GM19463 (cell line): ENCODE measurements at regions not wholly inside any gene's neighbourhood (a gene's known extent, or its start where the extent isn't known, plus 50 kb on each side); places are given as distances from the start of the nearest gene placed in this dataset.

Experiments used
- ATAC-seq: cut with Tn5 transposase; IDR thresholded peaks from one replicate; pipeline ENCODE4 v1.9.1; 2021; ENCODE audit warnings: mild to moderate bottlenecking, moderate library complexity; ENCODE audit not compliant: unreplicated experiment

DNA sequence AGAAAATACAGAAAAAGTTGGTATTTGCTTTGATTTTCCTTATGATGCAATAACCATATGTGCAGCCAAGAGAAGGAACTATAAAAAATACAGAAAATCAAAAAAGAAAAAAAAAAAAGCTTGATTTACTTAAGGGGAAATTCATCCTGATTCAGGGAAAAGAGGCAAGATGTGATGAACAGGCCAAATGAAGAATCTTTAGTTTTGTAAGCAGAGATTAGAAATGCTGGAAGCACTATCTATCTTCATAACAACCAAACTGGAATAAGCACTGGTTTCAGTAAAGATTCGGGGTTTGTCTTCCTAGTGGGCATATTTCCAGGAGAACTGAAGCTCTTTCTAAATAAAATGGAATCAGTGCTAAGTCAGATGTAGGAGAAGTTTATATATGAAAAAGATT is 82.9 kb upstream of the KCNIP4 start:
- no peak for ATAC-seq

DNA sequence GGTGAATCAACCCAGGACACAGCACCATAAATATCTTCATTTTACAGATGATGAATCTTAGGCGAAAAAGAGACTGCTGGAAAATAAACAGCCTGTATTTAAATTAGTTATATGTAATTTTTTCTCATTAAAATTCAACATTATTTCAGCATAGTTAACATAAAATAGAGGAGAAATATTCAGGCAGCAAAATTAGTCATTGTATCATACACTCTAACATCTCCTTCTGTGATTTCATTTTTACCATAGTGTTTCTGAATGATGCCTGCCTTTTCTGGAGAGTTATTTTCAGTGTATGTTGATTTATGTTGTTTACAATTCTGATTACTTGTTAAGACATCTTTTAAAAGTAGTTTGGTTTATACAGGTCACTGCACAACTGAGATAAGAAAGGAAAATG is 82.3 kb upstream of the KCNIP4 start:
- ATAC-seq = no peak

DNA sequence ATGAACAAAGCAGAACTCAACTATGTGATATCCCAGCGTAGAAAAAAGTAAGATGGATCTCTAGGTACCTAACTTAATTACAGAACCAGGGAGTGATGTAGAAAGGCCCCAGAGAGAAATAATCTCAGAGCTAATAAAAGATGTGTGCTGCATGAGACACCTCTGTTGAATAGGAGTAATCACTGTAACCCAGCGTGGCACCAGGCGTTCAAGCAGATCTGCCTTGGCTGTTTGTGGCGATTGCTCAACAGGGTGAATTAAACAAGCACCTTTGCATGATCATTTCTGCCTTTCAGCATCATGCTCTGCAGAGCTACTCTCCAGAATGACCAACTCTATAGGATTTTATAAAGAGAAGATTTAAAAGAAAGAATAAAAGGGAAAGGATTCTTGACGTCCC is 81.7 kb upstream of the KCNIP4 start:
- no peak for ATAC-seq

DNA sequence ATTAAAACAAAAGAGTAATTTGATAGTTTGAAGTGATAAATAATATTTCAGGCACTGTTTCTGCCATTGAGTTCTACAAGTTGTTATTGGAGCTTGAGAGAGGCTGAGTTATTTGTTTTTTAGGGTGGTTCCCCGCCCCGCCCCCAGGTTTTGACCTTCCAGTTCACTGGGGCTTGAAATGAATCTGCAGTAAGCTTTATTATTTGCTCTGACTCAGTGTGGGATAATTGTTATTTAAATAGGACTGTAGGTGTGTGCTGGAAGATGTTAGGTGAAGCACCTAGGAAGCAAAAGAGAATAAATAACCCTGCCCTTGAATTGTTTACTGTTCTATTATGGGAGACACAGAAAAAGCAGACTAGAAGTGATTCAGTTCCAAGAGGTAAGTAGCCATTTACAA is 81.2 kb upstream of the KCNIP4 start:
- peak; percentile 73 for ATAC-seq

DNA sequence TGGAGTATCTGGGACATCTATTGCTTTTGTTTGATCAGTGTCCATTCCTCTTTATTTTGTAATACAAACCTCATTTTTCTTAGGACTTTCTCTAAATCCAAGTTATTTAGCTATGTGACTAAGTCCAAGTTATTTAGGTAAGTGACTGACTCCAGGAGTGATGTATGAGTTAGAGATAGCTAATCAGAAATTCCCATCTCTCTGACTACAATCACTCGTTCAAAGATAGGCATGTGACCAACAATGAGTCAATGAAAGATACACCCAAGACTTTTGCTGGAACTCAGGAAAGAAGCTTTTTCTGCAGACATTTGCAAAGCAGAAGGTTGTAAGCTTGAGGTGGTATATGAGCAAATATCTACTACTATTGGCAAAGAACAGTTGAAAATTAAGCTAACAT is 72.5 kb upstream of the KCNIP4 start:
- no peak for ATAC-seq

DNA sequence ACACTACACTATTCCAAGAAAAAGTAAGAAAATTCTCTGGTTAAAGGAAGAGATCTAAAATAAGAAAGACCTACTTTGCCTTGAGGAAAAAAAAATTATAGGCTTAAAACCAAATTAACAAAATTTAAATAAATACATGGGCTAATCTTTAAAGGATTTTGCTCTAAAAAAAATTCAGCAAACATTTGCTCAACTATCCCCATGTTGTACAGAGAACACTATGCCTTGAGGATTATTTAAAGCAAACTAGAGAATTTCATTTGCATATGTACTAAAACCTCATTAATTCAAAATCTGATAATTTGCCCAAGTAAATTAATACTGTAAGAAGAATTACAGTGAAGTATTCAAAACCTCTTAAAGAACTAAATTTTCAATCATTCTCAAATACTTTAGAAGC is 71.6 kb upstream of the KCNIP4 start:
- ATAC-seq = no peak

DNA sequence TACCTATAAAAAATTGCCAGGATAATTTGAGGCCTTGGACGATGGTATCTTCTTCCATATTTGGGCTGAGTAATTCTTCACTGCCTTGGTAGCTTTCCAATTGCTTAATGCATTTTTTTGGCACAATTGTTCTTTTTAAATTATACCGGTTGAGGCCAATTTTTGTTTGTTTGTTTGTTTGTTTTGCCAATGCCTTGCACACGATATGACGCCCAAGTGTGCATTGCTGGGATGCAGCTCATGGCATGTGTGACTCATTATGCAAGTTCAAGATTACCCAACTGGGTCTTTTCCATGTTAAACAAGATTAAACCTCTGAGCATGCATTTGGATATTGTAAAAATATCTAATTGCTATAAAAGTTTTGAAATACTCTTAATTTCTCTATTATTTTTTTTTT is 71.1 kb upstream of the KCNIP4 start:
- no peak for ATAC-seq

DNA sequence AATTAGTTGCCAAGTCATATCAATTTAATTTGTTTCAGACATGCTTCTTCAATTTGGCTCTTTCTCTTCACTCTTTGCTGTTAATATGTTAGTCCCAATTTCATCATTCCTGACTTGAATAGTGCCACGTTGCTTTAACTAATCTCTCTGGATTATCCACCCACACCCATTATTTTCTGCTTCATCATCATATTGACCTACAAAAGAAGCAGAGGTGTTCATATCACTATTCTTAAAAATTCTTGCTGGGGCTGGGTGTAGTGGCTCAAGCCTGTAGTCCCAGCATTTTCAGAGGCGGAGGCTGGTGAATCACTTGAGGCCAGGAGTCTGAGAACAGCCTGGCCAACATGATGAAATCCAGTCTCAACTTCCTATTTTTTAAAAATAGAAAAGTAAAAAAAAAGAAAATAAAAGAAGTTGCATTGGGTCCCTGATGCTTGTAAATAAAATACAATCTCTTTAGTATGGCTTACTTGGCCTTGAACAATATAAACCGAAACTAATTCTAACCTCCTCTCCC is 65.7 kb upstream of the KCNIP4 start:
- no peak for ATAC-seq

DNA sequence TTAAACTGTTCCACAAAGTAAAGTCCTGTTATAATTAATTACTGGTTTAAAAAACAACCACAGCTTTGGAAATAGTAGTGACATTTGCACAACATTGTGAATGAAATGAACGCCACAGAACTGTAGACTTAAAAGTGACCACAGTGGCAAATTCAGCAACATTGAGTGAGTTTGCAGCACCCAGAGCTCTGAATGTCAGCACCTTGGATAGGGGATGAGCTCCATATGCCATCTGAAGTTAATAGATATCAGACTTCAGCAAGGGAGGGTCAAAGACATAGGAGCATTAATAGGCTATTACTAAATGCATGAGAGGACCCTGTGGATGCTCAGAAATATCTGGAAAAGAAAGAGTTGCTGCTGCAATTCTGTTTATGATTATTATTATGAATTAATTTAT is 55.3 kb upstream of the KCNIP4 start:
- no peak for ATAC-seq
